Activated naive CD4-positive, alpha-beta T cell treated with anti-CD3 and anti-CD28 coated beads, Interleukin-2, amount 50 U/mL, for 24 hours (primary cell): ENCODE measurements at regions not wholly inside any gene's neighbourhood (a gene's known extent, or its start where the extent isn't known, plus 50 kb on each side); places are given as distances from the start of the nearest gene placed in this dataset.
A peak's percentile ranks its signal among the peaks of the same experiment; 100 is the strongest.

Source experiments
- H3K27ac Mint-ChIP-seq: one replicate; pipeline ENCODE4 v1.8.0; 2021; ENCODE audit warnings: mild to moderate bottlenecking, mixed read lengths
- H3K27me3 Mint-ChIP-seq: one replicate; pipeline ENCODE4 v1.8.0; 2021; ENCODE audit warnings: mixed read lengths
- H3K36me3 Mint-ChIP-seq: one replicate; pipeline ENCODE4 v1.8.0; 2021; ENCODE audit warnings: mixed read lengths
- H3K4me1 Mint-ChIP-seq: one replicate; pipeline ENCODE4 v1.8.0; 2021; ENCODE audit warnings: mixed read lengths
- H3K4me3 Mint-ChIP-seq: one replicate; pipeline ENCODE4 v1.8.0; 2021; ENCODE audit warnings: mild to moderate bottlenecking, mixed read lengths
- H3K9me3 Mint-ChIP-seq: one replicate; pipeline ENCODE4 v1.8.0; 2021; ENCODE audit warnings: mixed read lengths

GRCh38 chr12:92520511-92520910 lies 182.3 kb upstream of the PLEKHG7 start:
- Mint-ChIP-seq H3K9me3 (peaks cover 16% of the 10 kb centered on the region), H3K36me3 (peaks cover 8% of the 10 kb centered on the region), H3K27ac (peak overlapping the region; percentile 87), H3K4me1 (peaks cover 55% of the 10 kb centered on the region), H3K27me3 (no peaks in the 10 kb centered on the region), H3K4me3 (no peak overlapping the region)

GRCh38 chr12:92519284-92519683 lies 183.5 kb upstream of the PLEKHG7 start:
- Mint-ChIP-seq H3K4me1 (peaks cover 50% of the 10 kb centered on the region), H3K9me3 (peaks cover 16% of the 10 kb centered on the region), H3K27ac (no peak overlapping the region), H3K27me3 (no peaks in the 10 kb centered on the region), H3K4me3 (no peak overlapping the region), H3K36me3 (peaks cover 8% of the 10 kb centered on the region)

GRCh38 chr12:92518071-92518470 lies 184.7 kb upstream of the PLEKHG7 start:
- no peaks in the 10 kb centered on the region for H3K27me3 Mint-ChIP-seq
- H3K36me3 Mint-ChIP-seq = peaks cover 3% of the 10 kb centered on the region
- H3K9me3 Mint-ChIP-seq = peaks cover 11% of the 10 kb centered on the region
- no peak overlapping the region for H3K27ac Mint-ChIP-seq
- H3K4me3 Mint-ChIP-seq = no peak overlapping the region
- H3K4me1 Mint-ChIP-seq = peaks cover 43% of the 10 kb centered on the region

GRCh38 chr12:92516277-92516600 lies 186.6 kb upstream of the PLEKHG7 start:
- H3K36me3 Mint-ChIP-seq = peaks cover 3% of the 10 kb centered on the region
- no peaks in the 10 kb centered on the region for H3K27me3 Mint-ChIP-seq
- H3K4me1 Mint-ChIP-seq = peaks cover 43% of the 10 kb centered on the region
- peaks cover 11% of the 10 kb centered on the region for H3K9me3 Mint-ChIP-seq
- peak overlapping the region; percentile 70 for H3K4me3 Mint-ChIP-seq
- peak overlapping the region; percentile 95 for H3K27ac Mint-ChIP-seq

- no peaks in the 10 kb centered on the region for H3K27me3 Mint-ChIP-seq
- no peaks in the 10 kb centered on the region for H3K36me3 Mint-ChIP-seq
Observed at GRCh38 chr12:92513231-92513730, 189.5 kb upstream of the PLEKHG7 start.

GRCh38 chr12:92511786-92512185 lies 191.0 kb upstream of the PLEKHG7 start:
- Mint-ChIP-seq H3K36me3 (no peaks in the 10 kb centered on the region), H3K27ac (no peak overlapping the region), H3K9me3 (peaks cover 13% of the 10 kb centered on the region), H3K27me3 (no peaks in the 10 kb centered on the region), H3K4me1 (peaks cover 38% of the 10 kb centered on the region), H3K4me3 (no peak overlapping the region)

More at GRCh38 chr12:92513231-92513730, 189.5 kb upstream of the PLEKHG7 start:
- no peak overlapping the region for H3K27ac Mint-ChIP-seq
- H3K4me3 Mint-ChIP-seq = no peak overlapping the region
- H3K4me1 Mint-ChIP-seq = peaks cover 29% of the 10 kb centered on the region
- H3K9me3 Mint-ChIP-seq = peaks cover 13% of the 10 kb centered on the region

GRCh38 chr12:92509156-92509738 lies 193.5 kb upstream of the PLEKHG7 start:
- Mint-ChIP-seq H3K36me3 (peaks cover 2% of the 10 kb centered on the region), H3K4me1 (peaks cover 45% of the 10 kb centered on the region), H3K9me3 (peaks cover 13% of the 10 kb centered on the region), H3K27ac (no peak overlapping the region), H3K4me3 (no peak overlapping the region), H3K27me3 (no peaks in the 10 kb centered on the region)

- H3K4me1 Mint-ChIP-seq = peaks cover 67% of the 10 kb centered on the region
- H3K36me3 Mint-ChIP-seq = peaks cover 2% of the 10 kb centered on the region
- H3K27ac Mint-ChIP-seq = peak overlapping the region; percentile 98
- peak overlapping the region; percentile 88 for H3K4me3 Mint-ChIP-seq
- H3K27me3 Mint-ChIP-seq = no peaks in the 10 kb centered on the region
- H3K9me3 Mint-ChIP-seq = peaks cover 13% of the 10 kb centered on the region
Observed at GRCh38 chr12:92506891-92507290, 195.9 kb upstream of the PLEKHG7 start.

- Mint-ChIP-seq H3K27me3 (no peaks in the 10 kb centered on the region), H3K36me3 (peaks cover 2% of the 10 kb centered on the region), H3K9me3 (peaks cover 13% of the 10 kb centered on the region), H3K4me3 (peak overlapping the region; percentile 88), H3K4me1 (peaks cover 67% of the 10 kb centered on the region), H3K27ac (peak overlapping the region; percentile 98)
Observed at GRCh38 chr12:92506460-92506859, 196.3 kb upstream of the PLEKHG7 start.

GRCh38 chr12:92505254-92506231 lies 197.2 kb upstream of the PLEKHG7 start:
- H3K36me3 Mint-ChIP-seq = peaks cover 2% of the 10 kb centered on the region
- peak overlapping the region; percentile 98 for H3K27ac Mint-ChIP-seq
- no peaks in the 10 kb centered on the region for H3K27me3 Mint-ChIP-seq
- peaks cover 67% of the 10 kb centered on the region for H3K4me1 Mint-ChIP-seq
- peaks cover 12% of the 10 kb centered on the region for H3K9me3 Mint-ChIP-seq
- H3K4me3 Mint-ChIP-seq = peak overlapping the region; percentile 88

- Mint-ChIP-seq H3K27ac (peak overlapping the region; percentile 97), H3K4me1 (peaks cover 62% of the 10 kb centered on the region), H3K36me3 (peaks cover 2% of the 10 kb centered on the region), H3K9me3 (peaks cover 2% of the 10 kb centered on the region), H3K4me3 (no peak overlapping the region), H3K27me3 (no peaks in the 10 kb centered on the region)
Observed at GRCh38 chr12:92504594-92504981, 198.2 kb upstream of the PLEKHG7 start.

GRCh38 chr12:92503971-92504593 lies 198.7 kb upstream of the PLEKHG7 start:
- H3K4me3 Mint-ChIP-seq = no peak overlapping the region
- H3K9me3 Mint-ChIP-seq = no peaks in the 10 kb centered on the region
- peaks cover 2% of the 10 kb centered on the region for H3K36me3 Mint-ChIP-seq
- no peaks in the 10 kb centered on the region for H3K27me3 Mint-ChIP-seq
- peaks cover 62% of the 10 kb centered on the region for H3K4me1 Mint-ChIP-seq
- H3K27ac Mint-ChIP-seq = peak overlapping the region; percentile 97

GRCh38 chr12:92503029-92503931 lies 199.5 kb upstream of the PLEKHG7 start:
- Mint-ChIP-seq H3K27ac (peak overlapping the region; percentile 97), H3K4me3 (peak overlapping the region; percentile 31), H3K9me3 (no peaks in the 10 kb centered on the region), H3K36me3 (peaks cover 2% of the 10 kb centered on the region), H3K4me1 (peaks cover 61% of the 10 kb centered on the region), H3K27me3 (no peaks in the 10 kb centered on the region)

GRCh38 chr12:92502417-92503028 lies 200.3 kb upstream of the PLEKHG7 start:
- peaks cover 54% of the 10 kb centered on the region for H3K4me1 Mint-ChIP-seq
- H3K36me3 Mint-ChIP-seq = peaks cover 2% of the 10 kb centered on the region
- H3K27me3 Mint-ChIP-seq = no peaks in the 10 kb centered on the region
- peak overlapping the region; percentile 31 for H3K4me3 Mint-ChIP-seq
- no peaks in the 10 kb centered on the region for H3K9me3 Mint-ChIP-seq
- peak overlapping the region; percentile 97 for H3K27ac Mint-ChIP-seq
